ENCODE measurements at regions not wholly inside any gene's neighbourhood (a gene's known extent, or its start where the extent isn't known, plus 50 kb on each side); places are given as distances from the start of the nearest gene placed in this dataset.

- no peak for DNase-seq (ENCODE audit: low read depth)
- H3K4me3 ChIP-seq (ENCODE audit: low read length): no peak overlapping the region
- TF ChIP-seq CTCF (IDR thresholded peaks at IDR 0.05; ENCODE audit: insufficient read depth, low read depth, low read length, missing control alignments): no peak
Observed at GRCh38 chr5:56585999-56586691, 229.2 kb upstream of the MAP3K1 start.

- DNase-seq (ENCODE audit: low read depth): peak; percentile 82
- H3K4me3 ChIP-seq (ENCODE audit: low read length): no peak overlapping the region
- TF ChIP-seq CTCF (IDR thresholded peaks at IDR 0.05; ENCODE audit: insufficient read depth, low read depth, low read length, missing control alignments): no peak
Observed at GRCh38 chr5:56585461-56585860, 229.9 kb upstream of the MAP3K1 start.

DNA sequence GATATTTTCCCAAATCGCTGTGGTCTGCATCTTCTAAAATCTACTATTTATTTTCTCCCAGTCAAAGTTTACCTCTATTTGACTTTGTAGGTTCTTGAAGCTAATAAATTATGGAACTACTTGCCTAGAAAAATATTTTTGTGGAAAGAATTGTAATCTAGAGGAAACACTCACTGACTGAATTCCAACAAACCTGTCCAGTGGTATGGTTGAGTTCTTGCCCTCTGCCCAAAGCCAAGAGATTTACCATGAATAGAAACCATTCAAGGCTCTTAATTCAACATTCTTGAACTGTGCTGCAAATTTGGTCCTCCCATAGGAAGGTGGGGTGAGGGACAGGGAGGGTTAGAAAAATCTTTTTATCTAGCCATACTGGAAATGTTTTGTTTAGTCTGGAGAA lies 233.9 kb upstream of the MAP3K1 start:
- no peak for TF ChIP-seq CTCF (IDR thresholded peaks at IDR 0.05; ENCODE audit: insufficient read depth, low read depth, low read length, missing control alignments)
- DNase-seq (ENCODE audit: low read depth): no peak
- H3K4me3 ChIP-seq (ENCODE audit: low read length): no peak overlapping the region

GRCh38 chr5:56580864-56581263 lies 234.5 kb upstream of the MAP3K1 start:
- TF ChIP-seq CTCF (IDR thresholded peaks at IDR 0.05; ENCODE audit: insufficient read depth, low read depth, low read length, missing control alignments): no peak
- no peak overlapping the region for H3K4me3 ChIP-seq (ENCODE audit: low read length)
- DNase-seq (ENCODE audit: low read depth): no peak

DNA sequence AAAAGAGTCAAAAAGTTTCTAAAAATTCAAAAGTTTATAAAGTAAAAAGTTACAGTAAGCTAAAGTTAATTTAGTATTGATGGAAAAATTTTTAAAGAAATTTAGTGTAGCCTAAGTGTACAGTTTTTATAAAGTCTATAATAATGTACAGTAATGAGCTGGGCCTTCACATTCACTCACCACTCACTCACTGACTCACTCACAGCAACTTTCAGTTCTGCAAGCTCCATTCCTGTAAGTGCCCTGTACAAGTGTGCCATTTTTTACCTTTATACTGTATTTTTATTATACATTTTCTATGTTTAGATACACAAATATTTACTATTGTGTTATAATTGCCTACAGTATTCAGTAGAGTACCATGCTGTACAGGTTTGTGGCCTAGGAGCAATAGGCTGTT lies 239.5 kb upstream of the MAP3K1 start:
- DNase-seq (ENCODE audit: low read depth): peak; percentile 46
- H3K4me3 ChIP-seq (ENCODE audit: low read length): no peak overlapping the region
- TF ChIP-seq CTCF (IDR thresholded peaks at IDR 0.05; ENCODE audit: insufficient read depth, low read depth, low read length, missing control alignments): no peak

DNA sequence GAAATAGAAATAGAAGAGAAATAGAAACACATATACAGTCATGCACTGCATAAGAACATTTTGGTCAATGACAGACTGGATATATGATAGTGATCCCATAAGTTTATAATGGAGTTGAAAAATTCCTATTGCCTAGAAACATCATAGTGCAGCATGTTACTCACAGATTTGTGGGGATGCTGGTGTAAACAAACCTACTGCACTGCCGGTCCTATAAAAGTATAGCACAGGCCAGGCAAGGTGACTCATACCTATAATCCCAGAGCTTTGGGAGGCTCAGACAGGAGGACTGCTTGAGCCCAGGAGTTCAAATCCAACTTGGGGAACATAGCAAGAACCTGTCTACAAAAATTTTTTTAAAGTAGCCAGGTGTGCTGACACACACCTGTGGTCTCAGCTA lies 240.6 kb upstream of the MAP3K1 start:
- H3K4me3 ChIP-seq (ENCODE audit: low read length): no peak overlapping the region
- DNase-seq (ENCODE audit: low read depth): no peak
- TF ChIP-seq CTCF (IDR thresholded peaks at IDR 0.05; ENCODE audit: insufficient read depth, low read depth, low read length, missing control alignments): no peak

DNA sequence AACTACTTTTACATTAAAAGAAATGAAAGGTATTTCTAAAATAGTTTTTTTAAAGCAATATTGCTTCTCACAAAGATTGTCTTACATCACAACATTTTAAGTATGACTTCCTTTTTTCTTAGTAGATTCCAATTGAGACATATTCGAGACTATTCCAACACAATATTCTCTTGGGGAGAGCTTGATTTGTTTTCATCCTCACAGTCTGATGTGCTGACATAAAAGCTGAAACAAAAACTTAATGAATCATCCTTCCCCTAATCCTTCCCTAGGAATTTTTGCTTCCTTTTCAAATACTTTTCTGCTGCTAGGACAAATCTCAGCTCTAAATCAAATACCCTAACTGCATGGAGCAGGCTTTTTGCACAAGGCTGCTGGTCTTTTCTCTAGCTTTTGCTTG lies 245.8 kb upstream of the MAP3K1 start:
- TF ChIP-seq CTCF (IDR thresholded peaks at IDR 0.05; ENCODE audit: insufficient read depth, low read depth, low read length, missing control alignments): no peak
- H3K4me3 ChIP-seq (ENCODE audit: low read length): no peak overlapping the region
- peak; percentile 50 for DNase-seq (ENCODE audit: low read depth)

Measured in epithelial cell of esophagus (primary cell).